Upper lobe of left lung (tissue), 6 donors: ENCODE measurements at regions not wholly inside any gene's neighbourhood (a gene's known extent, or its start where the extent isn't known, plus 50 kb on each side); places are given as distances from the start of the nearest gene placed in this dataset.
A peak's percentile ranks its signal among the peaks of the same experiment; 100 is the strongest.

Experiments
- ATAC-seq, 2 donors: fragments of 200-7000 bp; cut with Tn5 transposase; one replicate each; pipeline ENCODE4 v1.9.1; 2022; ENCODE audit warnings: mild to moderate bottlenecking in 2 of 2, moderate library complexity in 2 of 2; ENCODE audit not compliant: low FRiP score in 2 of 2
- DNase-seq, 2 donors: peaks; one replicate each; pipeline ENCODE4 v3.0.0-alpha.2; 2019 to 2020
- H3K27ac ChIP-seq, 4 donors: fragments of 200-600 bp; sonication (generic); one replicate each; pipeline ENCODE4 v1.5.1; 2016 to 2019
- H3K27me3 ChIP-seq, 4 donors: fragments of 200-600 bp; sonication (generic); one replicate each; pipeline ENCODE4 v1.5.1; 2017 to 2019
- H3K36me3 ChIP-seq, 4 donors: fragments of 200-600 bp; sonication (generic); one replicate each; pipeline ENCODE4 v1.5.1; 2016 to 2019
- H3K4me1 ChIP-seq, 4 donors: fragments of 200-600 bp; sonication (generic); one replicate each; pipeline ENCODE4 v1.5.1; 2018 to 2019
- H3K4me3 ChIP-seq, 4 donors: fragments of 200-600 bp; sonication (generic); one replicate each; pipeline ENCODE4 v1.5.1; 2017 to 2019; ENCODE audit warnings: mild to moderate bottlenecking in 2 of 4, moderate library complexity in 1 of 4
- H3K9me3 ChIP-seq, 4 donors: fragments of 200-600 bp; sonication (generic); one replicate each; pipeline ENCODE4 v1.5.1; 2018 to 2019
- EP300 ChIP-seq, 4 donors: sonication (generic); formaldehyde crosslinking; IDR thresholded peaks; one replicate each; pipeline ENCODE4 v1.5.1; 2017; ENCODE audit warnings: antibody characterized with exemption in 4 of 4, control low read depth in 2 of 4
- POLR2A ChIP-seq, 4 donors: fragments of 450-650 bp; IDR thresholded peaks; one replicate each; pipeline ENCODE4 v1.5.1; 2016 to 2017; ENCODE audit warnings: antibody characterized with exemption in 4 of 4, mild to moderate bottlenecking in 2 of 4
- POLR2AphosphoS5 ChIP-seq, 2 donors: sonication (generic); formaldehyde crosslinking; IDR thresholded peaks; one replicate each; pipeline ENCODE4 v1.5.1; 2017; ENCODE audit warnings: antibody characterized with exemption in 2 of 2
- WGBS, 2 donors: methylation state at CpG; one replicate each; pipeline ENCODE4 v1.1.5; 2017 to 2018; 5-methylcytosine and 5-hydroxymethylcytosine counted together
- TF ChIP-seq, protein P1 (sequence below), 6 experiments: fragments of 450-650 bp in 4 of 6; fragments of 200-600 bp in 2 of 6; sonication (generic) in 2 of 6; IDR thresholded peaks; one replicate each; pipeline ENCODE4 v1.5.1; 2016 to 2019; ENCODE audit warnings: antibody characterized with exemption in 6 of 6
- donor health status: DM: no; HTN: no; CAD: no; lungs with moderate emphysema.
- donor health status: DM: no; HTN: yes; CAD: no; lungs with severe emphysema.

DNA sequence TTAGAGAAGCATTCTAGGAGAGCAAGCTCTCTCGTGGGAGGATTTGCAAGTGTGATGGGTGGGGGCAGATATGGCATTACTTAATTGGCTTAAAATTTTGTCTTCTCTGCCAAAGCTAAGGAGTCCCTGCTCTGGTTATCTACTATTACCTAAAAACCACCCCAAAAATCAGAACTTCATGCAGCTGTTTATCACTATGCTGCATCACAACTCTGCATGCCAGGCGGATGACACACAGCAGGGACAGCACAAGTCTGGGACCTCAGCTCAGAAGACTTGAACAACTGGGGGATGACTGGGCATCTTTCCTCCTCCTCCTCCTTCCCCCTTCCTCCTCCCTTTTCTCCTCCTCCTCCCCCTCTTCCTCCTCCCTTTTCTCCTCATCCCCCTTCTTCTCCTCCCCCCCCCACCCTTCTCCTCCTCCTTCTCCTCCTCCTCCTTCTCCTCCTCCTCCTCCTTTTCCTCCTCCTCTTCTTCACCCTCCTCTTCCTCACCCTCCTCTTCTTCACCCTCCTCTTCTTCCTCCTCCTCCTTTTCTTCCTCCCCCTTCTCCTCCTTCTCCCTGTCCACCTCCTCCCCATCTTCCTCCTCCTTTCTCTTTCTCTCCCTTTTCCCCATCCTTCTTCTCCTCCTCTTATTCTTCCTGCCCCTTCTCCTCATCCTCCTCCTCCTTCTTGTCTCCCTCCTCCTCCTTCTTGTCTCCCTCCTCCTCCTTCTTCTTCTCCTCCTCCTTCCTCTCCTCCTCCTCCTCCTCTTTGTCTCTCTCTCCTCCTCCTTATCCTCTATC, 218.6 kb upstream of the PMEPA1 start:
- peak in 1 of 2 donors; percentile 85 for ATAC-seq
- Histone ChIP-seq H3K4me1 (no peaks in the 10 kb centered on the region), H3K4me3 (no peak overlapping the region), H3K27ac (no peak overlapping the region), H3K27me3 (no peaks in the 10 kb centered on the region), H3K36me3 (no peaks in the 10 kb centered on the region), H3K9me3 (peaks cover 0 to 9% (median 7%) of the 10 kb centered on the region in 4 donors)
- 74 to 77% methylated on average over 2 of the region's 2 CpGs for WGBS, 2 donors
- TF ChIP-seq POLR2AphosphoS5 (IDR thresholded peaks at IDR 0.05) (no peak), POLR2A (IDR thresholded peaks at IDR 0.05) (no peak), EP300 (IDR thresholded peaks at IDR 0.05) (no peak)
- TF ChIP-seq, protein P1, sequence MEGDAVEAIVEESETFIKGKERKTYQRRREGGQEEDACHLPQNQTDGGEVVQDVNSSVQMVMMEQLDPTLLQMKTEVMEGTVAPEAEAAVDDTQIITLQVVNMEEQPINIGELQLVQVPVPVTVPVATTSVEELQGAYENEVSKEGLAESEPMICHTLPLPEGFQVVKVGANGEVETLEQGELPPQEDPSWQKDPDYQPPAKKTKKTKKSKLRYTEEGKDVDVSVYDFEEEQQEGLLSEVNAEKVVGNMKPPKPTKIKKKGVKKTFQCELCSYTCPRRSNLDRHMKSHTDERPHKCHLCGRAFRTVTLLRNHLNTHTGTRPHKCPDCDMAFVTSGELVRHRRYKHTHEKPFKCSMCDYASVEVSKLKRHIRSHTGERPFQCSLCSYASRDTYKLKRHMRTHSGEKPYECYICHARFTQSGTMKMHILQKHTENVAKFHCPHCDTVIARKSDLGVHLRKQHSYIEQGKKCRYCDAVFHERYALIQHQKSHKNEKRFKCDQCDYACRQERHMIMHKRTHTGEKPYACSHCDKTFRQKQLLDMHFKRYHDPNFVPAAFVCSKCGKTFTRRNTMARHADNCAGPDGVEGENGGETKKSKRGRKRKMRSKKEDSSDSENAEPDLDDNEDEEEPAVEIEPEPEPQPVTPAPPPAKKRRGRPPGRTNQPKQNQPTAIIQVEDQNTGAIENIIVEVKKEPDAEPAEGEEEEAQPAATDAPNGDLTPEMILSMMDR (IDR thresholded peaks at IDR 0.05) = no peak
- DNase-seq = no peak

DNA sequence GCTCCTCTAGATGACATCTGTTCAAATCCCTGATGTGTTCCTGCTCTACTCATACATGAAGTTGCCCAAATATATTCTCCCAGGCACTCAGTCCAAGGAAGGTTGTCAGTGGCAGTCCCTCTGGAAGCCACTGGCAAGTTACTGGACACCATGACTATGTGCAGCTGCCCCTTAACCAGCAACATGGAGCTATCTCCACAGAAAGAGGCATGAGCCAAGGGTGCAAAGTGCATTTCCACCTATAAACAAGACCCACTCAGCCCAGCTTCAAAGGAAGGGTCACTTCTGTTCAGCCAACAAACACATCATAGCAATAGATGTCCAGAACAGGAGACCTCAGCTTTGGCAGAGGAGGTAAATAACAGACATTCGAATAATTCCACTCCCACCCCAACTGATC, 217.6 kb upstream of the PMEPA1 start:
- ATAC-seq (no peak), DNase-seq (no peak)
- Histone ChIP-seq H3K4me3 (no peak overlapping the region), H3K27ac (no peak overlapping the region), H3K9me3 (peaks cover 0 to 9% (median 7%) of the 10 kb centered on the region in 4 donors), H3K36me3 (no peaks in the 10 kb centered on the region), H3K27me3 (no peaks in the 10 kb centered on the region), H3K4me1 (no peaks in the 10 kb centered on the region)
- 100% methylated on average over 1 of the region's 1 CpG for WGBS, 2 donors
- no peak for TF ChIP-seq POLR2AphosphoS5 (IDR thresholded peaks at IDR 0.05)
- TF ChIP-seq, protein P1 (IDR thresholded peaks at IDR 0.05) = no peak
- no peak for TF ChIP-seq EP300 (IDR thresholded peaks at IDR 0.05)
- TF ChIP-seq POLR2A (IDR thresholded peaks at IDR 0.05) = no peak

DNA sequence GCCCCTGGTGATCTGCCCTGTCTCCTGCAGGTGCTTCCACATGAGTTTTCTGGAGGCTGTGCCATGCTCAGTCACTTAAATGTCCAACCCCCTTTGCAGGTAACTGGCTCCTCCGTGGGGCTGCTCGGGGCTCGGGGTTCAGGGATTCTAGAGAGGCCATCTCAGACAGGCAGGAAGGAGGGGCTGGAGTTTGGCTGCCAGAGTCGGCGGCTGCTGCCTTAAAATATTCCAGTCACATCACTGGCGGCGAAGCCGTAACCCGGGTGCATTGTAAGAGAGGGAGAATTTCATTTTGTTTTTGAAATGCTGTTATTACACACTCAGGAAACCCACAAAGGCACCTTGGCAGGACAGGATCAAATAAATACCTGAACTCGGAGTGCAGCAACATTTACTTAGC, 212.9 kb upstream of the PMEPA1 start:
- no peak for ATAC-seq
- Histone ChIP-seq H3K4me3 (no peak overlapping the region), H3K9me3 (peaks cover 0 to 9% (median 7%) of the 10 kb centered on the region in 4 donors), H3K27ac (no peak overlapping the region), H3K36me3 (no peaks in the 10 kb centered on the region), H3K4me1 (no peaks in the 10 kb centered on the region), H3K27me3 (no peaks in the 10 kb centered on the region)
- WGBS, 2 donors = 65 to 67% methylated on average over 10 of the region's 10 CpGs
- DNase-seq = no peak
- TF ChIP-seq POLR2AphosphoS5 (IDR thresholded peaks at IDR 0.05) = no peak
- no peak for TF ChIP-seq POLR2A (IDR thresholded peaks at IDR 0.05)
- TF ChIP-seq, protein P1 (IDR thresholded peaks at IDR 0.05) = no peak
- TF ChIP-seq EP300 (IDR thresholded peaks at IDR 0.05) = no peak

DNA sequence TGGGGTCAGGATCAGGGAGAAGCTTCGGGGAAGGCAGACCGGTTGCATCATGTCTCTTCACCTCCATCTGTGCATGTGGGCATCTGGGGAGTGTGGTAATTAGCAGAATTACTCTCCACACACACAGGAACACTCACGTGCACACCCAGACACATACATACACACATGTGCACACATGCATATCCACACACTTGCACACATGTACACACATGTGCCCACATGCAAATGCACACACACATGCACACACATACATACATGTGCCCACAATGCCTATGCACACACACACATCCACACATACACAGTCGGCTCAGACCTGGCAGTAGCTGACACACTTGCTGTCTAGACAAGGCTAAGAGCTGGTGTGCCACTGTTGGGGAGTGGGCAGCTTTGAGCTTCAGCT, 212.3 kb upstream of the PMEPA1 start:
- Histone ChIP-seq H3K27ac (no peak overlapping the region), H3K27me3 (no peaks in the 10 kb centered on the region), H3K4me3 (no peak overlapping the region), H3K36me3 (no peaks in the 10 kb centered on the region), H3K9me3 (peaks cover 0 to 9% (median 7%) of the 10 kb centered on the region in 4 donors), H3K4me1 (no peaks in the 10 kb centered on the region)
- DNase-seq = no peak
- no peak for TF ChIP-seq POLR2AphosphoS5 (IDR thresholded peaks at IDR 0.05)
- no peak for TF ChIP-seq EP300 (IDR thresholded peaks at IDR 0.05)
- TF ChIP-seq POLR2A (IDR thresholded peaks at IDR 0.05) = no peak
- TF ChIP-seq, protein P1 (IDR thresholded peaks at IDR 0.05) = no peak
- no peak for ATAC-seq
- 80 to 90% methylated on average over 1 to 4 of the region's 4 CpGs for WGBS, 2 donors

DNA sequence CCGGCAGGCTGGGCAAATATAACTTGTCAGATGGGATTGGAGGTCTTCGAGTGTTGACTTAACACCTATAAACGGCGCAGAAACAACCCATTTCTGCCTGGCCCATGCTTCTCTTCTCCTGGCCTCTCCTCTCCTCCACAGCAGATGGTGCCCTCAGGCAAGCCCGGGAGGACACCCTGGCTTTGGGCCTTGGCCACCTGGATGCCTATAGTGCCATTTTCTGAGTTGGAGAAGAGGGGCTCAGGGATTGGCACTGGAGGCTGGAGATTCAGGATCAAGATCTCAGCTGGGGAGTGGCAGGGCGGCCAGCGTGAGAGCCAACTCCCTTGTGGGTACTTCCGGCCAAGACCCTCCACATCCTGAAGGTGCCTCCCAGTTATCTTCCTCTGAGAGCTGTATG, 211.9 kb upstream of the PMEPA1 start:
- H3K27me3 ChIP-seq = no peaks in the 10 kb centered on the region
- ATAC-seq (no peak), DNase-seq (no peak)
- H3K36me3 ChIP-seq = no peaks in the 10 kb centered on the region
- 71 to 78% methylated on average over 4 to 8 of the region's 8 CpGs for WGBS, 2 donors
- TF ChIP-seq POLR2AphosphoS5 (IDR thresholded peaks at IDR 0.05) = no peak
- TF ChIP-seq EP300 (IDR thresholded peaks at IDR 0.05) = no peak
- no peak for TF ChIP-seq POLR2A (IDR thresholded peaks at IDR 0.05)
- no peak overlapping the region for H3K4me3 ChIP-seq
- no peaks in the 10 kb centered on the region for H3K4me1 ChIP-seq
- no peak overlapping the region for H3K27ac ChIP-seq
- peaks cover 0 to 9% (median 7%) of the 10 kb centered on the region in 4 donors for H3K9me3 ChIP-seq
